AG09309 (cell line): ENCODE measurements at regions not wholly inside any gene's neighbourhood (a gene's known extent, or its start where the extent isn't known, plus 50 kb on each side); places are given as distances from the start of the nearest gene placed in this dataset.

Experiments used
- DNase-seq: peaks from one replicate; pipeline ENCODE4 v3.0.0-alpha.2; 2010; ENCODE audit warnings: low read depth
- H3K4me3 ChIP-seq: 2 replicates; pipeline ENCODE4 v1.5.1; 2011; ENCODE audit warnings: mild to moderate bottlenecking, low read depth, low read length, moderate library complexity; ENCODE audit not compliant: control insufficient read depth
- CTCF ChIP-seq: IDR thresholded peaks from 2 replicates; pipeline ENCODE4 v1.5.1; 2011; ENCODE audit warnings: mild to moderate bottlenecking, low read depth, low read length, inconsistent platforms; ENCODE audit not compliant: insufficient read depth, control insufficient read depth; ENCODE audit errors: missing control alignments

GRCh38 chr5:143757116-143757515 is 54.8 kb upstream of the HMHB1 start:
- TF ChIP-seq CTCF, result no peak
- no peak for DNase-seq
- H3K4me3 ChIP-seq, result no peak overlapping the region

- no peak for TF ChIP-seq CTCF
Measured at GRCh38 chr5:143755966-143756365, 56.0 kb upstream of the HMHB1 start.

DNA sequence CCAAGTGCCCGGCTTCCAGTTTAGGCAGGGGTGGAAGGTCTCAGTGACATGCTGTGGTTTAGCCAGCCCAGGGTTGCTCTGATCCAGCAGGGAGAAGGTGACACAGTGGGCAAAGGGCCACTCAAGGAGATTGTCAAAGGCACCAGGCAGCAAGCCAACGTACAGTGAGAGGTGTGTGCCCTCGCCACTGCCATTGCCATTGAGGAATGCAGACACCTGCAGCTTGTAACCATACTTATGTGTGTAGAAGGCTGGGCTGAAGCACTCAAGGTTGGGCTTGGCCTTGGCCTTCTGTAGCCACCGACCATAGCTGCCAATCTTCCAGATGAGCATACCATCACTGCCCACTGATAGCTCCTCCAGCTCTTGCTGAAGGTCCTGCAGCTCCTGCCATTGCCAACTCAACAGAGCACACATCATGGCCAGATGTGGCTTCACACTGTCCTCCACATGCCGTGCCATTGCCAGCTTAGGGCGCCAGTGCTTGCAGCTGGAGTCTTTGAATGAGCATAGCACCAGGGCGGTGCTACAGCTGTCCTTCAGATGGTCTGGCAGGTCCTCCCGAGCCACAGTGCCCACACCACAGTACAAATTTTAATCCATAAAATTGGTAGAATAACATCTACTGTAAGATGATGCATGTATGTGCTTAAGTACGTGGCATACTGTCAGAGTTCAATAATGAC is 59.7 kb upstream of the HMHB1 start:
- no peak for TF ChIP-seq CTCF
- no peak for DNase-seq
- no peak overlapping the region for H3K4me3 ChIP-seq

More at GRCh38 chr5:143755966-143756365, 56.0 kb upstream of the HMHB1 start:
- no peak overlapping the region for H3K4me3 ChIP-seq
- no peak for DNase-seq

GRCh38 chr5:143751342-143751741 is 60.6 kb upstream of the HMHB1 start:
- DNase-seq, result no peak
- H3K4me3 ChIP-seq, result no peak overlapping the region
- no peak for TF ChIP-seq CTCF

GRCh38 chr5:143749581-143750205 is 62.3 kb upstream of the HMHB1 start:
- H3K4me3 ChIP-seq, result no peak overlapping the region
- DNase-seq, result no peak
- TF ChIP-seq CTCF, result no peak

DNA sequence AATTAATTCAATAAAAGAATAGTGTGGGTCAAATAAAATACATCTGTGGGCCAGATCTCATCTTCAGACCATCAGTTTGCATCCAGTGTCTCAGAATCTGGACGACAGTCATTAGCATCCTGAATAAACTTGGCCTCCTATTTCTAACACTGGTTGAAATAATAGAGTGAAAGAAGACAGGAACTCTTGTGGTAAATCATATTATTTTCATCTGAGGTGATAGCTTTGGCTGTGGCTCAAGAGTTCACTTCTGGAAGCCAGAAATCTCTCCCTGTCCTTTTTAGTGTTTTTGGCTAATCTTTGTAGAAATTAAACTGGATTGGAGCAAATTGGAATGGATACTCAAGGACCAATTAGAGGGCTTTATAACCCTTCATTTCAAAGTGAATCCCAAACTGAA is 63.4 kb upstream of the HMHB1 start:
- H3K4me3 ChIP-seq, result no peak overlapping the region
- TF ChIP-seq CTCF, result no peak
- no peak for DNase-seq
